ENCODE measurements at regions not wholly inside any gene's neighbourhood (a gene's known extent, or its start where the extent isn't known, plus 50 kb on each side); places are given as distances from the start of the nearest gene placed in this dataset.
"Not testable (repeated sequence)": the region's sequence is repeated elsewhere in the genome, so short reads cannot be mapped to it uniquely, and the experiment has no call there.

DNA sequence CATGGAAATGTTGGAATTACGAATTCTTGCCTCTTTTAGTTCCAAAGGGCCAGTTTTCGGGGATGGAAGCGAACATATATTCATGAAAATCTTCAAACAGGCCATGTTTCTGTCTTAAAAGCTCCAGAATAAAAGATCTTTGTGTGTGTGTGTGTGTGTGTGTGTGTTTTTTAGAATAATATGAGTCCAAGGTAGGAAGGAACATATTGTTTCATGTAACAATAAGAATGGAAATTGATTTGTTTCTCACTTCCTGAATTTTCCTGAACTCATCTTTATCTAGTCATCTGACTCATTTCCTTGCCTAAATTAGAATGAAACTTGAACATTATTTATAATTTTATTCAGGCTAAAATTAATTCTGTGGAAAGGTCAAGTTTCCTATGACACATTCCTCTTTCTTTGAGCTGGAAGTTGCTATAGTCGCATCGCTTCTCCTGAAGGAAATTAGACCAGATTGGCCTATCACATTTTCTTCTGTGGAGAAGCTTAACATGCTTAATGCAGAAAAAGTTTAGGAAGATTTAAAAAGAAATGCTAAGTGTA is 805.1 kb upstream of the ADAMTS5 start:
- DNase-seq (ENCODE audit: low read depth), result no peak

DNA sequence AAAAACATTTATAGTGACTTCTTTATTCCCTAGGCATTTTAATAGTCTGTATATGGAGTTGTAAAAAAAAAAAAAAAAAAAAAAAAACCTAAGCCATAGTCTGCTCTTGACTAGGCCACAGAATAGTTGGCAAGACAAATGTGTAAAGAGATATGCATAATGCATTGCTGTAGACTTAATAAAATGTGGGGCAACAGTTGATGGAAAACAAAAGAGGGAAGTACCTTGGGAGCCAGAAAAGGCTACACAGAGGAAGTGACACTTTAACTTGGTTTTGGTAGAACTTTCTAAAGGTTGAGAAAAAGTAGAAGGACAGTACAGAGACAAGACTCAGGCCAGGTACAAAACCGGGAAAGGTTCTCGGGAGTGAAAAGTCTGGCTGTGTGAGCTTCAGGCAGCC is 802.9 kb upstream of the ADAMTS5 start:
- DNase-seq (ENCODE audit: low read depth), result no peak

DNA sequence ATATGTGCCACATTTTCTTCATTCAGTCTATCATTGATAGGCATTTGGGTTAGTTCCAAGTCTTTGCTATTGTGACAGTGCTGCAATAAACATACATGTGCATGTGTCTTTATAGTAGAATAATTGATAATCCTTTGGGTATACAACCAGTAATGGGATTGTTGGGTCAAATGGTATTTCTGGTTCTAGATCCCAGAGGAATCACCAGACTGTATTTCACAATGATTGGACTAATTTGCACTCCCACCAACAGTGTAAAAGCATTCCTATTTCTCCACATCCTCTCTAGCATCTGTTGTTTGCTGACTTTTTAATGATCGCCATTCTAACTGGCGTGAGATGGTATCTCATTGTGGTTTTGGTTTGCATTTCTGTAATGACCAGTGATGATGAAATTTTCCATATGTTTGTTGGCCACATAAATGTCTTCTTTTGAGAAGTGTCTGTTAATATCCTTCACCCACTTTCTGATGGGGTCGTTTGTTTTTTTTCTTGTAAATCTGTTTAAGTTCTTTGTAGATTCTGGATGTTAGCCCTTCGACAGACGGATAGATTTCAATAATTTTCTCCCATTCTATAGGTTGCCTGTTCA is 801.3 kb upstream of the ADAMTS5 start:
- not testable (repeated sequence) for DNase-seq (ENCODE audit: low read depth)

DNA sequence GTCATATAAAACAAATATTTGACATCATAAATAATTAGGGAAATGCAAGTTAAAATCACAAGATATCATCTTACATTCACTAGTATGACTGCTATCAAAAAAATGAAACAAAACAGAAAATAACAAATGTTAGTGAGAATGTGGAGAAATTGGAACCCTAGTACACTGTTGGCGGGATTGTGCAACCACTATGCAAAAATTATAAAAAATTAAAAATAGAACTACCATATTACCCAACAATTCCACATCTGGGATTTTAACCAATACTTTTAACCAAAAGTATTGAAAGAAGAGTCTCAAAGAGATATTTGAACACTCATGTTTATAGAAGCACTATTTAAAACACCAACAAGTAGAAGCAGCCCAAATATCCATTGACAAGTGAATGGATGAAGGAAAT is 797.2 kb upstream of the ADAMTS5 start:
- no peak for DNase-seq (ENCODE audit: low read depth)

DNA sequence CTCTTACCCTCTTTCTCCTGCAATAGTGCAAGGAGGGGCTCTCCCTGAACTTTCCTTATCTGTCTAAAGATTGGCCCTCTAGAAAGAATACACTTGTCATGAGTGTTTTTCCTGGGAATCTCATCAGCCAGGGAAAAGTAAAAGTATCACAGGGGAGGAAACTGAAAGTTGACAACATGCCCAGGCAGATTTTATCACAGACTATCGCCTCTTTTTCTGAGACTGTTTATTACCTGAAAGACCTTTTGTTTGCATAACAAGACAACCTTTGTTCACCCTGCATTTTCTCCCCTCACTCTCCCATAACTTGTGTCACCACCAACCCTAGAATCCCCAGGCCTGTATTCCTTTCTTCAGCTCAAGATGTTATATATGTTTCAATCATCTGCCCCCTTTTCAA is 794.7 kb upstream of the ADAMTS5 start:
- DNase-seq (ENCODE audit: low read depth), result no peak

DNA sequence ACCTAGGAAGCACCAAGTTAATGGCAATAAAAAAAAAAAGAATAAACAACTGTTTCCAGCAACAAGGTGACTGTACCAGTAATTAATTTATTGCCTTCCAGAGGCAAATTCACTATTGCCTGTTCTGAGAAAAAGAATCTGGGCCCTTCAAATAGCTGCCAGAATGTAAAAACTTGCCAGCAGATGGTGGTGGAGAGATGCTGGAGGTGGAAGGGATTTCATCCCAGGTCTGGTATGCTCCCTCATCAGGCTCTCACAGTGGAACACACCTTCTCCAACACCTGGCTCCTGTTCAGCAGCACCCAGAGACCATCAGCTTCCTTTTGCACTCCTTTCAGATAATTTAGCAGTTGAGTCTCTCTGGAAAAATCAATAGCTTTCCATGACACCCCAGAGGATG is 792.9 kb upstream of the ADAMTS5 start:
- no peak for DNase-seq (ENCODE audit: low read depth)

DNA sequence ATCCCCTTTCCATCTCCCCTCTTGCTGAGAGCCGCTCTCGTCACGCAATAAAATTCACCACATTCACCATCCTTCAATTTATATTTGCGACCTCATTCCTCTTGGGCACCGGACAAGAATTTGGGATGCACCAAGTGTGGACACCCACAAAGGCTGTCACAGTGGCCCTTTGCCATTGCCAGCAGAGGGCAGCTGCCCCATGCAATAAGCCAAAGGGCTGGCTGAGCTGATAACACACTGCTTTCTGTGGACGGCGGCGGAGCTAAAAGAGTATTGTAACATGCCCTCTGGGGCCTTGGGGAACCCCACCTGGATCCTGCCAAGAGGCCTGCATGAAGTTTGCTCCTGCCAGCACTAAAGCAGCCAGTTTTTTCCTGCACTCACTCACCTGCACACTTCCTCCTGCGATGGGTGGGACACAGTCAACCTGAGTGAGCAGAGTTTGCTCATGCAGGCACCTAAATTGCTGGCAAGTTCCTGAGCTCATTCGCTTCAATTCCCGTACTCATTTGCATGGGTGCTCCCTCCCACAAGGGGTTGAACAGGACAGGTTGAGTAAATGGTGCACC is 792.3 kb upstream of the ADAMTS5 start:
- DNase-seq (ENCODE audit: low read depth), result no peak

DNA sequence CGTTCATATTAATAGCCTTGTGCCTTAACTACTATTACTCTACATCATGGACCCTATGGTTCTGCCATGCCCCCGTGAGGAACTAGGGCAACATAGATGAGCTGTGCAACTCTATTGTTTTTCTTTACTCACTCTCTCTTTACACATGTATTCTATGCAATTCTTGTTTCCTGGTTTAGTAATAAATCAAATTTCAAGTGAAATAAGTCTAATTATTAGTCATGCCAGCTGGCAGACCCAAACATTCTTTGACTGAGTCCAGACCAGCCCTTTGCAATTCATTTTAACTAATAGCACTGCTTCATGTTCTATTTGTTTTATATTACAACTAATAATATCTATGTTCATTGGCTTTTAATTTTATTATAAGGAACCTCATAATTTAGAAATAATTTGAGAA is 789.3 kb upstream of the ADAMTS5 start:
- no peak for DNase-seq (ENCODE audit: low read depth)

DNA sequence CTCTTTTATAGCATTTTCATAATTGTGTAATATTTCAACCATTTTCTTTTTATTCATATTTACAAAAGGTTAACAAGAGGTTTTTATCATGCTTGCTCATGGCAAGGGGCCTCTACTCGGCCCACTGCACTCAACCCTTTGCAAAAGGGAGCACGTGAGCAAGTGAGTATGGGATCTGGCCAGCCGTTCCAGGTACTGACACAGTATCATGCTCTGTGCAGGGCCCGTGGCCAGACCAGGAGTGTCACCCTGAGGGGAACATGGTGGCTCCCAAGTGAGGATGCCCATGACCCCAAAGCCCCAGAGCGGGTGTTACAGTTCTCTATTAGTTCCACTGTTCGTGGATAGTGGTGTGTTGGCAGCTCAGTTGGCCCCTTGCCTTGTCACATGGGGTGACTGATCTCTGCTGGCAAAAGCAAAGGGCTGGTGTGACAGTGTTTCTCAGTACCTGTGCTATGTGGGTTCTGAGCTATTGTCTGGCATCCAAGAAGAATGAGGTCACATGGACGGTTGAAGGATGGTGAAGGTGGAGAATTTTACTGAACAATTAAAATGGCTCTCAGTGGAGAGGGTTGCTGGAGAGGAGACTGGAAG is 777.2 kb upstream of the ADAMTS5 start:
- no peak for DNase-seq (ENCODE audit: low read depth)

DNA sequence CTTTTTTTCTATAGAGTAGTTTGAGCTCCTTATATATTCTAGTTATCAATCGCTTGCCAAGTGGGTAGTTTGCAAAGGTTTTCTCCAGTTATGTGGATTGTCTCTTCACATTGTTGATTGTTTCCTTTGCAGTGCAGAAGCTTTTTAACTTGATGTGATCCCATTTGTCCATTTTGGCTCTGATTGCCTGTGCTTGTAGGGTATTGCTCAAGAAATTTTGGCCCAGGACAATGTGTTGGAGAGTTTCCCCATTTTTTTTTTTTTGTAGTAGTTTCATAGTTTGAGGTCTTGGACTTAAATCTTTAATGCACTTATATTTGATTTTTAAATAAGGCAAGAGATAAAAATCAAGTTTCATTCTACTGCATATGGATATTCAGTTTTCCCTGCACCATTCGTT is 774.8 kb upstream of the ADAMTS5 start:
- peak; percentile 54 for DNase-seq (ENCODE audit: low read depth)

DNA sequence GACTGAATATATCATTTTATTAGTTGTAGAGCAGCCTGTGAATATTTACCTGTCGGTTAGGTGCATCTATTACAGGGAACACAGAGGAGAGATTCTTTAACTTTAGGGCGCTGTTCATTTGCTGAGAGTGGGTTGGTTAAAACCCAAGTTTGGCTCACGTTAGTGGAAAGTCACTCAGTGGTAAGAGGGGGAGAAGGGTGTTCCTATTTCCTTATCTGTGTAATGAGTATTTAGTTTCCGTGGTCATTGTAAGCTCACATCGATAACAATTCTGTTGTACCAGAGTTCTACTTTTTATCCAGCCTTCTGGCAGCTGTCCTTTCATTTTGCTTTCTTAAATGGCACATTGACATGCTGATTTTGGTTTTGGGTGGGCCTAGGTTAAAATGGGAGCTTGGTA is 773.2 kb upstream of the ADAMTS5 start:
- no peak for DNase-seq (ENCODE audit: low read depth)

DNA sequence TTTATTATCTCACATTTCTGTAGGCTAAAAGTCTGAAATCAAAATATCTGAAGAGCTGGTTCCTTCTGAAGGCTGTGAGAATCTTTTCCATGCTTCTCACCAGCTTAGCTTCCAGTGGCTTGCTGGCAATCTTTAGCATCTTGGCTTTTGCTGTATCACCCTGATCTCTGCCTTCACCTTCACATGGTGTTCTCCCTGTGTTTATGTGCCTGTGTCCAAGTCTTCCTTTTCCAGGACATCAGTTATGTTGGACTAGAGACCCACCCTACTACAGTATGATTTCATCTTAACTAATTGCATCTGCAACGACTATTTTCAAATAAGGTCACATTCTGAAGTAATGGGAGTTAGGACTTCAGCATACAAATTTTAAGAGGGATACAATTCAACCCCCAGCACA is 772.3 kb upstream of the ADAMTS5 start:
- no peak for DNase-seq (ENCODE audit: low read depth)

DNA sequence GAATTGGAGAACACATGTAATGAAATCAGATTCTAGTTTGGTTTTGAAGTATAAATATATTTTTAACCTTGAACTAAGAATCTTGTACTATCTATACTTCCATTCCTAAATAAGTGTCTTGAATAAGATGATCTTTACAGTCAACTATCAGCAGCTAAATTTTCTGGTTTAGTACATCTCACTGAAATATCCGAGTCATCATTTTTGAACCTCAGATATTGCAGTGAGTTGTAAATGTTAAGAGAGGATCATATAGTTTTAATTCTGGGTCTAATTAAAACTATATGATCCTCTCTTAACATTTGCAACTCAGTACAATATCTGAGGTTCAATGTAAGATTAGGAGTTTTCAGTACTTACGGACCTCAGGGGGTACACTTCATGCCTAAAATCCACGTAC is 768.8 kb upstream of the ADAMTS5 start:
- DNase-seq (ENCODE audit: low read depth), result no peak

DNA sequence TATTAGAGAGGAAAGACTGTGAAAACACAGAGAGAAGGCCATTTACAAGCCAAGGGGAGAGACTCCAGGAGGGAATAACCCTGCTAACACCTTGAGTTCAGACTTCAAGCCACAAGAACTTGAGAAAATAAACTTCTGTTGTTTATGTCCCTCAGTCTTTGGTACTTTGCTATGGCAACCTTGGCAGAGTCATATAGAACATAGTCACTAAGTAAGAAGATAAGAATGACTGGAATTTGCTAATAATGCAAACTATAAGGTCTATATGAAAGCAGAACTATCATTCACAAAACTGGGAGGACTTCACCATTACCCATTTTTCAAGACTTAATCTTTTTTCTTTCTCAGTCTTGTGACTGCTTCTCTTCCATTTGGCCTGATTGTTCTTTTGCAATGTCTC is 767.3 kb upstream of the ADAMTS5 start:
- DNase-seq (ENCODE audit: low read depth), result peak; percentile 11

DNA sequence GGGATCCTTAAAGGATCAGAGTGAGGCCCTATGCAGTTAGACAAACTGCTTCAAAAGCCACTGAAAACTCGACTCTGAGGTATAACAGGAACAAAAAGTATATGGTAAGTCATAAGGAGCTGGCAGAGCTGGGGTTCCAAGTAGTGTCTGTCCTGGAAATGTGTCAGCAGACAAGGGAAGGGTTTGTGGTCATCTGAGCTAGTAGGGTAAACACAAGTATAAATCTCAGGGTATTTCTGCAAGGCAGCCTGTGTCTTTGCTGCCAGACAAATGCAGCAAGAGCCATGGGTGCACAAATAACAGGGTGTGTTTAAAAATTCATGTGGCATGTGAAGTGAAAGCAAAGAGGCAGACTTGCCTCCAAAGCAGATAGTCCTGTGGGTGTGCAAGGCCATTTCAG is 759.0 kb upstream of the ADAMTS5 start:
- DNase-seq (ENCODE audit: low read depth), result no peak

DNA sequence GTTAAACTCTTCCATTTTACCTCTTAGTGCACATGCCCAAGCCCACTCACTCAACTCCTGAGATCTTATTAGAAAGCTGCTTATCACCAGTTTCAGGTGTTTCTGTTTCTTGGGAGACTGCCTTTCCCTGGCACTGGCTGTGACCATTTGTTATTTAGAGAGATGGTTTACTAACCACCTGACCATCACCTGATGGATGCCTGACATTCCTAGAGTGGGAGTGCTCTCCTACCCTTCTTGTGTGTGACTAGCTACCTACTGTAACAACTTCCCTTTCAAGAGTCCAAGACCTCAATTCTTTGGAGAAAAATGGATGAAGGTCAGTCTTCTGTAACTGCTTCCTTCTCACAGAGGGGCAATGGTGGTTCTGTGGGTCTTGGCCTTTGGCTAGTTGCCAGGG is 755.2 kb upstream of the ADAMTS5 start:
- no peak for DNase-seq (ENCODE audit: low read depth)

DNA sequence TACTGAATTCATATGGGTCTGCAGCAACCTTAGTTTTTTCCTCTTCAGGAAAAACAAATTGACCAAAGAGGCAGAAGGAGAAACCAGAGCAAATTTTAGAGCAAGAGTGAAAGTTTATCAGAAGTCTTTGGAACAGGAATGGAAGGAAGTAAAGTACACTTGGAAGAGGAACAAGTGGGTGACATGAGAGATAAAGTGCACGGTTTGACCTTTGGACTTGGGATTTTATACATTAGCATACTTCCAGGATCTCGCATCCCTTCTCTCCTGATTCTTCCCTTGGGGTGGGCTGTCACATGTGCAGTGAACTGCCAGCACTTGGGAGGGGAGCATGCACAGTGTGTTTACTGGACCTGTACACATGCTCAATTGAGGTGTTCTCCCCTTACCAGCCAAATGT is 754.8 kb upstream of the ADAMTS5 start:
- no peak for DNase-seq (ENCODE audit: low read depth)

DNA sequence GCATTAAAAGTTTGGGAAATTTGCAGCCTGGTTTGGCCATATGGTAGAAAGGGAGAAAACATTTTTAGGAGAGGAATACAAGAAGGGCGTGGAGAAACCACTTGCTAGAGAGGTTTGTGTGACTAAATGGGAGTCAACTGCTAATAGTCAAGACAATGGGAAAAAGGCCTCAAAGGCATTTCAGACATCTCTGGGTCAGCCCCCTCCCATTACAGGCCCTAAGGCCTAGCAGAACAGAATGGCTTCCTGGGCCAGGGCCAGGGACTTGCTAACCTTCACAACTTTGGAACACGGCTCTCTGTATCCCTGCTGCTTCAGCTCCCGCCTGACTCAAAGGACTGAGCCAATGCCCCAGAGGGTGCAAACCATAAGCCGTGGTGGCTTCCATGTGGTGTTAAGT is 752.3 kb upstream of the ADAMTS5 start:
- DNase-seq (ENCODE audit: low read depth), result no peak

DNA sequence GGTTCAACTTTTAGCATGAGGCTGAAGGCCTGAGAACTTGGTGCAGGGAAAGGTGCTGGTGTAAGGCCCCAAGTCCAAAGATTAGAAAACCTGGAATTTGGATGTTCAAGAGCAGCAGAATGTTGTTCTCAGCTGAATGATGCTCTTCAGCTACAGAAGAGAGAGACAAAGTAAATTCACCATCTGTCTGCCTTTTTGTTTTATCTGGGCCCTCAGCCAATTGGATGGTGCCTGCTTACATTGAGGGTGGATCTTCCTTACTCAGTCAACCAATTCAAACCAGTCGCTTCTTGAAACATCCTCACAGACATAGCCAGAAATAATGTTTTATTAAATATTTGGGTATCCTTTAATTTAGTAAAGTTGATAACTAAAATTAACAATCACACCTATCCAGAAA is 748.2 kb upstream of the ADAMTS5 start:
- DNase-seq (ENCODE audit: low read depth), result no peak

DNA sequence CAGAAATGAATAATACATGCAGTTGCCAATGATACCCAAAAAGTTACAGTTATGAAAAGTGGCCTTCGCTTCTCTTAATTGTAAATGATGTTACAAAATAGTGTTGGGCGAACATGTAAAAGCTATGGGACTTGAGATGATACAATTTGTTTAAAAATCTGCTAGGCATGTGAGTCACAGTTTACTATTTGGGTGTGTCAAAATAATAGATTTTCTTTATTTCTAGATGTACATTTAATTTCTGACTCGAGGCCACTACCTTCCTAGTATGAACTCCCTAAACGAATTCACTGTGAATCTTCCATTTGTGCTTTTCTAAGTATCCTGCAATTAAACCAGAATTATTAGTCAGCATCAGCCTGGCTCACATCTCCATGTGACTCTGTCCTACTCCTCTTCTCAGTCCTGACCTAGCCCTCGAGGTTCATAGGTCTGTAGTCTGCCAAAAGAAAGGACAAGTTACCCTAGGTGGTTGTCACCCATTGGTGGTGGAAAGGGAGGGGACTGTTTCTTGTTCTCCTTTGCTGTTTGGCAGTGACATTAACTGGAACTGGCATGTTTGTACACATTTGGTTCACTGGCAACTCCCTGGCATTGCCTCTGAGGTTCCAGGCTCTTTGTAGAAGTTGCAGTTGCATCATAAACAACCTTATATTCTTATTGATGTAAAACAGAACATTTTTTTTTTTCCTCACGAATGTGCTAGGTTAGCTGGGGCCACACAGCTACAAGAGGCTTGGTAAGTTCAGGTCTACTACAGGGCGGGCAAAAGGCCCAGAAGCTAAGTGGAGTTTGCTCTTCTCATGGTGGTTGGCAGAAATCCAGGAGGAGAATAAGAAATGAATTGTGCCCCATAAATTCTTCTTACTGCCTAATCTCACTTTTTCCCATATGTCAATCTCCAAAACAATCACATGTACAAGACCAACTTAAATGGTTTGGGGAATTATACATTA is 746.5 kb upstream of the ADAMTS5 start:
- DNase-seq (ENCODE audit: low read depth), result no peak

DNA sequence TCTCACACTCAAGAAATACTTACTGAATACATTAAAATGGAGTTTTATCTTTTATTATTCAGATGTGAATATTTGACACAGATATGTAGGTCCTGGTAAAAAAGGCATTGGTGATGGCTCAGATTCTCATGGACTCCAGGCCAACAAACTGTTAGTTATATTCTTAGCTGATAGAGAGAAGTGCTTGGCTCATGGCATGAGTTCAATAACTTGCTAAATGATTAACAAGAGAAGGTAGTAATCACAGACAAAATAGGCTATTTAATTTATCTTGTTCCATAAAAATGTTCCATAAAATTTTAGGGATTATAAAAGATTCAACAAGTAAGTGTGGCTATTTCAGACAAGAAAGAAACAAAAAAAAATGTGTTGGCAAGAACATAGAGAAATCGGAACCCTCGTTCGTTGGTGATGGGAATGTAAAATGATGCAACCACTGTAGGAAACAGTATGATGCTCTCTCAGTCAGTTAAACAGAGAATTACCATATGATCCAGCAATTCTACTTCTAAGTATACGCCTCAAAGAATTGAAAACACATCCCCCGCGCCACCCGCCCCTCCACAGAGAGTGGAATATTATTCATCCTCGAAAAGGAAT is 737.8 kb upstream of the ADAMTS5 start:
- DNase-seq (ENCODE audit: low read depth), result no peak

DNA sequence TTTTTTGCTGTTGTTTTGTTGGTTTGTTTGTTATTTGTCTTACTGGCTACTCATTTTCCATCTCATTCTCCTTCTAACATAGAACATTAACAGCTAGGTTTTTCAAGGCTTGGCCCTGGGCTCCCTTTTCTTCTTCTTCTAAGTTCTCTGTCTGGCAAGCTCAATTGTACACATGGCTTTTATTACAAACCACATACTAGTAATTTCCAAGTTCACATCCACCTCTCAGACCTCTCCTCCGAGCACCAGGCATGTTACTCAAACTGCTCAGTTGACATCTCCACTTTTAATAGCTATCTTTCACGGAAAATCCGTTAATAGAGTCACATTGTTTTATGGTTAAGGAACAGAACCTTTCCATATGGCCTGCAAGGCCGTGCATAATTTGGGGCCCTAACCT is 736.9 kb upstream of the ADAMTS5 start:
- no peak for DNase-seq (ENCODE audit: low read depth)

All from stromal cell of bone marrow (primary cell).